OCI-LY1 (cell line): ENCODE measurements at regions not wholly inside any gene's neighbourhood (a gene's known extent, or its start where the extent isn't known, plus 50 kb on each side); places are given as distances from the start of the nearest gene placed in this dataset.

Source experiments
- H2AFZ ChIP-seq: fragments of 200-600 bp; sonication (generic), shearing (Covaris generic); 2 replicates; pipeline ENCODE4 v1.6.0; 2014; ENCODE audit warnings: antibody characterized with exemption, mild to moderate bottlenecking, low read length
- H3F3A ChIP-seq: fragments of 200-600 bp; sonication (generic), shearing (Covaris generic); 2 replicates; pipeline ENCODE4 v1.6.0; 2014; ENCODE audit warnings: mild to moderate bottlenecking, antibody characterized with exemption, low read length, moderate library complexity; ENCODE audit not compliant: insufficient read depth
- H3K27ac ChIP-seq: fragments of 200-600 bp; sonication (generic); 2 replicates; pipeline ENCODE4 v1.5.1; 2014; ENCODE audit warnings: low read length, mixed run types, mild to moderate bottlenecking, low read depth; ENCODE audit not compliant: poor library complexity, severe bottlenecking
- H3K27me3 ChIP-seq: fragments of 200-600 bp; sonication (generic); 2 replicates; pipeline ENCODE4 v1.6.0; 2014; ENCODE audit warnings: antibody characterized with exemption, mild to moderate bottlenecking, low read length, moderate library complexity; ENCODE audit not compliant: insufficient read depth
- H3K36me3 ChIP-seq: fragments of 200-600 bp; sonication (generic); 2 replicates; pipeline ENCODE4 v1.6.1; 2014; ENCODE audit warnings: mild to moderate bottlenecking, antibody characterized with exemption, low read length, moderate library complexity, mixed read lengths; ENCODE audit not compliant: insufficient read depth
- H3K4me1 ChIP-seq: fragments of 200-600 bp; sonication (generic); 2 replicates; pipeline ENCODE4 v1.5.1; 2014; ENCODE audit warnings: mild to moderate bottlenecking, low read length, moderate library complexity; ENCODE audit not compliant: insufficient read depth, severe bottlenecking
- H3K4me2 ChIP-seq: fragments of 200-600 bp; sonication (generic), shearing (Covaris generic); 2 replicates; pipeline ENCODE4 v1.6.1; 2014; ENCODE audit warnings: low read length
- H3K4me3 ChIP-seq: fragments of 200-600 bp; sonication (generic); 2 replicates; pipeline ENCODE4 v1.5.1; 2014; ENCODE audit warnings: low read length, low read depth, mild to moderate bottlenecking, mixed read lengths; ENCODE audit not compliant: poor library complexity, severe bottlenecking
- H3K79me2 ChIP-seq: fragments of 200-600 bp; shearing (Covaris generic); 2 replicates; pipeline ENCODE4 v1.6.1; 2016; ENCODE audit warnings: mixed run types, low read length, mixed read lengths; ENCODE audit not compliant: insufficient read depth
- H3K9ac ChIP-seq: fragments of 200-600 bp; sonication (generic), shearing (Covaris generic); 2 replicates; pipeline ENCODE4 v1.6.1; 2014; ENCODE audit warnings: mild to moderate bottlenecking, low read length, mixed read lengths
- H3K9me2 ChIP-seq: fragments of 200-600 bp; sonication (generic), shearing (Covaris generic); 2 replicates; pipeline ENCODE4 v1.6.1; 2014; ENCODE audit warnings: low read depth, mild to moderate bottlenecking, low read length, mixed read lengths
- H3K9me3 ChIP-seq: fragments of 200-600 bp; shearing (Covaris generic); 2 replicates; pipeline ENCODE4 v1.6.1; 2014; ENCODE audit warnings: low read length, mixed read lengths
- H4K20me1 ChIP-seq: fragments of 200-600 bp; sonication (generic), shearing (Covaris generic); 2 replicates; pipeline ENCODE4 v1.6.0; 2016; ENCODE audit warnings: mild to moderate bottlenecking, low read length; ENCODE audit not compliant: insufficient read depth
- CTCF ChIP-seq: fragments of 200-600 bp; sonication (generic), shearing (Covaris generic); IDR thresholded peaks from 2 replicates; pipeline ENCODE4 v1.5.1; 2017; ENCODE audit warnings: mild to moderate bottlenecking, antibody characterized with exemption, low read length, moderate library complexity, mixed read lengths
- EZH2 ChIP-seq: fragments of 200-600 bp; sonication (generic), shearing (Covaris generic); IDR thresholded peaks from 2 replicates; pipeline ENCODE4 v1.8.0; 2017; ENCODE audit warnings: borderline replicate concordance, mixed run types, mild to moderate bottlenecking, antibody characterized with exemption, low read length, moderate library complexity, mixed read lengths

GRCh38 chr11:37072538-37073055 lies 474.6 kb upstream of the RAG2 start:
- H3K36me3 ChIP-seq, result no peaks in the 10 kb centered on the region

DNA sequence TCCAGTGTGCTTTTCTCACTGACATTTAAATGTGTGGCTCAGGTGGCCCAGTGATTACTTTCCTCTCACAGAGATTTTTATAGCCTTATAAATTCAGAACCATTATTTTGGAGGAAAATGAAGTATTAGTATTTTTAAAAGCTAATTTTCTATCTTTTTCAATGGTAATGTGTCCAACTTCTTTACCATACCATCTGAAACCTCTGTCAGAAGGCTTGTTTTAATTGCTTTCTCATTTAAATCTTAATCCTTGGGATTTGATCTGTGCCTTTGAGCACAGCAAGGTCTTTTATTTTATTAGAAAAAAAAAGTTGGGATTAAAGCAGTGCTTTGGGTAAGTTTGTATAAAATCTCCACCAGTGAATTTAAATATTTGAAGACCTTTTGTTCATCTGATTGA lies 452.3 kb upstream of the RAG2 start:
- TF ChIP-seq CTCF (no peak), EZH2 (no peak)
- Histone ChIP-seq H3K4me2 (no peak overlapping the region), H3K4me1 (no peaks in the 10 kb centered on the region), H4K20me1 (no peaks in the 10 kb centered on the region), H3K79me2 (no peaks in the 10 kb centered on the region), H3K9me3 (no peaks in the 10 kb centered on the region), H3K9ac (no peak overlapping the region), H3K36me3 (no peaks in the 10 kb centered on the region), H3K4me3 (no peak overlapping the region), H3K9me2 (no peaks in the 10 kb centered on the region), H3F3A (no peaks in the 10 kb centered on the region), H3K27ac (no peak overlapping the region), H2AFZ (no peak overlapping the region), H3K27me3 (no peaks in the 10 kb centered on the region)

More at GRCh38 chr11:37072538-37073055, 474.6 kb upstream of the RAG2 start:
- no peaks in the 10 kb centered on the region for H3F3A ChIP-seq
- H3K27me3 ChIP-seq, result no peaks in the 10 kb centered on the region
- H3K27ac ChIP-seq, result no peak overlapping the region
- TF ChIP-seq CTCF (no peak), EZH2 (no peak)
- H2AFZ ChIP-seq, result no peak overlapping the region
- H3K4me3 ChIP-seq, result no peak overlapping the region
- no peaks in the 10 kb centered on the region for H3K4me1 ChIP-seq
- no peaks in the 10 kb centered on the region for H3K9me2 ChIP-seq
- H3K4me2 ChIP-seq, result no peak overlapping the region
- H3K9ac ChIP-seq, result no peak overlapping the region
- no peaks in the 10 kb centered on the region for H3K79me2 ChIP-seq
- H4K20me1 ChIP-seq, result no peaks in the 10 kb centered on the region
- no peaks in the 10 kb centered on the region for H3K9me3 ChIP-seq

DNA sequence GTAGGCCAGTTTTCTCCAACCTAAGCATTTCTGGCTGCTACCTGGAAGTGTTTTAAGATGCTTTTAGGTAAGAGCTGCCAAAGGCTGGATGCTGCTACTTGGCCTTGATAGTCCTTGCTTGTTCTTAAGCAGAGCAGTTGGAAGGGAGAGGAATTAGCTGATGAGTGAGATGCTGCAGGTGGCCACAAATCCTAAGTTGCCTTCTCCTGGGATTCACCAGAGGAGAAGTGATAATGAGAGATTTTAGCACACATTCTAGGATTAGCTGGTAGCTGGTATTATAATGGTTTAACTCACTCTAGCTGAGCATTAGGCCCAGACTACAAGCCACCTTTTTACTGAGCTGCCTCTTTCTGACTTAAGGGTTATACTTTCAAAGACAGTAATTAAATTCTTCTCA lies 442.9 kb upstream of the RAG2 start:
- Histone ChIP-seq H3K9me3 (no peaks in the 10 kb centered on the region), H3K4me3 (no peak overlapping the region), H3K9me2 (no peaks in the 10 kb centered on the region), H3K9ac (no peak overlapping the region), H3K27me3 (no peaks in the 10 kb centered on the region), H3K27ac (no peak overlapping the region), H3K4me2 (no peak overlapping the region), H3K36me3 (no peaks in the 10 kb centered on the region), H2AFZ (no peak overlapping the region), H4K20me1 (no peaks in the 10 kb centered on the region), H3F3A (no peaks in the 10 kb centered on the region), H3K4me1 (no peaks in the 10 kb centered on the region), H3K79me2 (no peaks in the 10 kb centered on the region)
- TF ChIP-seq CTCF (no peak), EZH2 (no peak)
